MV-4-11 (cell line): ENCODE measurements at regions not wholly inside any gene's neighbourhood (a gene's known extent, or its start where the extent isn't known, plus 50 kb on each side); places are given as distances from the start of the nearest gene placed in this dataset.

Experiments
- DNase-seq: peaks from one replicate; lab custom pipeline; 2025; lab: John Stamatoyannopoulos, UW

DNA sequence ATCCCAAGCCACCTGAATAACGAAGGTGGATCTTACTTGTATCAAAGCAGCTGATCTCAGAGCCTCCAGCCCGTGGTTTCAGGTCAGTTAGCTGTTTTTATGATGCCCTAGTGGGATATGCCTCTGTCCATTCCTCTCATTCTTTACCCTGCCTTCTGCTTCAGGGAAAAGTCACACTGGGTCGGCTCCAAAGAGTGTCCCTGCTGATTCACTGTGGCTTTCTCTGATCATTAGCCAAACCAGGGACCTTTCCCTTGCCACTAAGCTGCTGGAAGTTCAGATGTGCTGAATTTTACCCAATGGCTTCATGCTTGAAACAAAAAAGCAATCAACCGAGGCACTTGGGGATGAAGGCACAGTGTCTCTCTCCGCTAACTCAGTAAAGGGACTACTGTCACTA is 170.2 kb upstream of the SALL1 start:
- DNase-seq = no peak

DNA sequence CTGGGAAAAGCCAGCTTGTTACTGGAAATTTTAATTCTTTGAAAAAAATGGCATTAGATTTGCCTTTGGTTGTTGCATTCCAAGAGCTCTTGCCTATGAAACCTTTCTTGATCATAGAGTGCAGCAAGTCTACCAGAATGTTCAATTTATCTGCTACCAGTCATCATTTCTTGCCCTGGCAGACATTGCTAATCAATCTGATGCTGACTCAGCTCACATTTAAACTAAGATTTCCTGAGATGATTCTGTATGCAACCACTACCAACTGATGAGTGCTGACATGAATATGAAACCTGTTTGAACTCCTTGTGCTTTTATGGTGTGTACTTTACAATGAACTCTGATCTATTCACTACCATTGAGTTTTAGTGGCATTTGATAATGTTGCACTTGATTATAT is 166.5 kb upstream of the SALL1 start:
- no peak for DNase-seq

DNA sequence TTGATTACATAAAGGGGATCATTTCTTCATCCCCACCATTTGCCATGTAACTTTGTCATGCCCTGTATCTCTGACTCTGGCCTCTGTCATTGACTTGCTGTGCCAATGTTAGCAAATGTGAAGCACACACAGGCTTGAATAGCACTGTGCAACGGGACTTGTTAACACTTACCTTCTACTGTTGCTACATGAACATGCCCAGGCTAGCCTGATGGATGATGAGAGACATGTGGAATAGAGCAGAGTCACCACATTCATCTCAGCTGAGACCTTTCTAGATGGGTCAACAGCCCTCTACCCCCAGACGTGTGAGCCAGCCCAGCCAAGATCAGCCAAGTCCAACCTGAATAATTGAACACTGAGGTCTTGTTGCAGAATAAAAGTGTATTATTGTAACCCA is 162.1 kb upstream of the SALL1 start:
- DNase-seq = no peak

DNA sequence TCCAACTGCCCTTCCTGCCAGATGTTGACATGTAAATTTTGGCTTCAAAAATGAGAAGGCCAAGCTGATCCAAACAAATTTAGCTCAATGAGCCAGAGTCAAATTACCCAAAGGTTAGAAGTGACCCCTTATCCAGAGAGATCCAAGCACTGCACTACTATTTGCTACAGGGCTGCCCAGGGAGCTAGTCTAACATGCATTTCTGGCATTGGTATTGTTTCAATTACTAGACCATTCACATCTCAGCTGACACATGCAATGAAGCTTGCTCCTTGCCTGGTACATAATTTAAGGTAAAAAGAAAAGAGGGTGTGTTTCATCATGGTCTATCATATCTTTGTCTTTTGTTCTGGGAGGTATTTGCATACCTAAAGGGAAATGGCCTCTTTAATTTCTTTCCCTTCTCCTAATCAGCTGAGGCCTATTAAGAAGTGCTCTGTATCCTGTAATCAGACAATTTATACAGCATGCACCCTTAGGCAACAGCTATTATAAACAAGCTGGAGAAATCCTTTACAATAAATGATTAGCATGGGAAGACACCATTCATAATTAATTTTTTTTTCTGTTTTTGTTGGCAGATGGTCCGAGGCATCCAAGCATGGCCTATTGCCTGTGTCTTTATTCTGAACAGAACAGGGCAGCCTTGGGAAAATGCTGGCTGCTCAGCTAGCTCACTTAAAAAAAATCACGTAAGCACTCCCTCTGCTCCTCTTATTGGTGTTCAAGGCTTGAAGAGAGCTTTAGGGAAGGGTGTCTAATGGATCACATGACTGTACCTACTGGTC is 161.5 kb upstream of the SALL1 start:
- no peak for DNase-seq

DNA sequence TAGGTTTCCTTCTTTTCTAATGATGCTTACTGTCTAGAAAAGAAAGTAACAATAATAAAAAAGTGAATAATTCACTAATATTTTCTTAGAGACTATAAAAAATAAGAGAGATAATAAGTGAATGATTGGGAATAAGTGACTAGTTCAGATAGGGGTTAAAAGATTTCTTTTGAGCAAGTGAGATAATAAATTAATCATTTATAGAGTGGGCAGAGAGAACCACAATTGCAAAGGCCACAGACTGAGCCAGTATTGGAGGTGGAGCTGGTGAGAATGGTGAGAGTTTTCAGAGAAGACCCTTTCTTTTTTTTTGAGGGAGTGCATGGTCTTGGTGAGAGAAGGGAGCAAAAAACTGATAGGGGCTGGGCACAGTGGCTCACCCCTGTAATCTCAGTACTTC is 159.1 kb upstream of the SALL1 start:
- no peak for DNase-seq

DNA sequence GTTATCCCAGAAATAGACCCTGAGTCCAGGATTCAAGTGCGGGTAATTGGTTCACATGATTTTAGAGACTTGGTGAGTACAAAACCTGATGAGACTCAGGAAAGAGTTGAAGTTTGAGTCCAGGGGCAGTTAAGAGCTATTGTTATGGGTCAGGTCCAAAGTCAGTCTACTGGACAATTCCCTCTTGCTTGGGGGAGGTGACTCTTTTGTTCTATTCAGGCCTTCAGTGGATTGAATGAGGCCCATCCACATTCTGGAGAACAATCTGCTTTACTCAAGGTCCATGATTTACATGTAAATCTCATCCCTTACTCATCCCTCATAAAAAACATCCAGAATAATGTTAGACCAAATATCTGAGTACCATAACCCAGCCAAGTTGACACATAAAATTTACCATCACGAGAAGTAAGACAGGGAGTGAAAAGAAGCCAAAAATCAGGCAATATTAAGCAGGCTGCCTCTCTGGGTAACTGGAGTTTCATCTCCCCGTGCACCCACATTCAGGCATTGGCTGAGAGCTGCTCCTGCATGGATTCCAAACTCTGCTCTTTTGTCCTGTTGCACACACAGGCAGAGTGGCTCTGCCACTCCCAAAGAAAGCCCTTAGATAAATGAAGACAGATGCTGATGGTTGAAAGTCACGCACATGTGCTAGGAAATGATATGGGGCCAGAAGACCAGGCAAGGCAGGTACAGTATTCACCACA is 156.0 kb upstream of the SALL1 start:
- no peak for DNase-seq

DNA sequence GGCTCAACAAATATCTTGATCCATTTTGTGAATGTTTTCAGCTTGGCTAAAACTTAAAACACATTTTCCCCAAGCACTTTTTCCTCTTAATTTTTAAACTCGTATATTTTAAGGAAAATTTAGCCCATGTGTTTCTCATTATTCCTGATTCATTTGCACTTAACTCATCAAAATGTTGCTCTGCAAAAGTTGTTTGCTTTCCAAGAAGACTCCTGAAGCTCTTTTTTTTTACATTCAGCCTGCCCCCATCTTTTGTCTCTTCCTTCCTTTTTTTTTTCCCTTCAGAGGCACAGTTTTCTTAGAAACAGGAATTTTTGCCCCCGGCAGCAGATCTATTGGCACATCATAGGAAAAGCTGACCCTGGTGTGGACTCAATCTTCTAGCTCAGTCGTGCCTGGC is 155.0 kb upstream of the SALL1 start:
- no peak for DNase-seq

DNA sequence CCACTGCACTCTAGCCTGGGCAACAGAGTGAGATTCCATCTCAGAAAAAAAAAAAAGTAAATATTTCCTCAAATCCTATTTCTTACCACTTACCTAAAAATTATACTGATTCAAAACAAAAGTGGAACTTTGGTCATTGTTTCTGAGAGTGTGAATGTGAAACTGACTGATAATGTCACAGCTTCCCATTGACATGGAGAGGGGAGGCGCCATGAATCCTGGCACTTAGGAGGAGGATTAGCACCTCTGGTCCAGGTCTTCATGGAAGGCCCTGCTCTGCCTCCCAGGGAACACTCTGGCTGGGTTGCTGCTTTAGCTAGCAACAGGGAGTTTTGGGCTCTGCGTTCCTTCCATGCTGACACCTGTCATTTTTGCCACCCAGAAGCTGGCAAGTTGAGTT is 154.3 kb upstream of the SALL1 start:
- DNase-seq = no peak

DNA sequence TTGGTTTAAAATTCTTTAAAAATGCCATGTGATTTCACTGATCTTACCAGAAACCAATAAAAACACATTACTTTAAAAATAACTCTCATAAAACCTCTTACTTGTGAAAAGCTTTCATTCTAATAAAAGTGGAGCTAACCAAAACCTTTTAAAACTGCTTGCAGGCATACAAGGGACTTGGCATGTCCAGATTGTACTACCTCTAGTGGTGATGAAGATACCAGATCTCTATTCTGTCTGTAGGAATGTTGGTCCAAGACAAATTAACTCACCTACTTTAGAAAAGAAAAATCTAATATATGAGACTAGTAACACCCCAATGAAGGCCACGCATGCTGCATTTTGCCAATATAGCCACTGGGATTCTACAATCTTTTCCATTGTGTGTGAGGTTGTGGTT is 151.0 kb upstream of the SALL1 start:
- DNase-seq = no peak

DNA sequence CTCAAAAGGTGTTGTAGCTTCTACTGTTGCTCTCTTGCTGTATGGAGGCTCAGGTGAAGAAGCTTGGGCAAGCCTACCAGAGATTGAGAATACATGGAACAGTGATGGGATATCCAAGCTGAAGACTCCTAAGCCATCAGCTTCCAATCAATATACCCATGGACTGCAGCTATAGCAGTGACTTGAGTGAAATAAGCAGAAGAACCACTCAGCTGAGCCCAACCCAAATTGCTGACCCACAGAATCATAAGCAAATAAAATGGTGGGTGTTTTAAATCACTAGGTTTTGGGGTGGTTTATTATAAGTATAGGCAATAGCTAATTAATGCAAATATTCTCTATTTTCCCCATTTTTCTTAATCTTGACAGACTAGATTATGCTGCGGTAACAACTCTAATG is 147.7 kb upstream of the SALL1 start:
- no peak for DNase-seq

DNA sequence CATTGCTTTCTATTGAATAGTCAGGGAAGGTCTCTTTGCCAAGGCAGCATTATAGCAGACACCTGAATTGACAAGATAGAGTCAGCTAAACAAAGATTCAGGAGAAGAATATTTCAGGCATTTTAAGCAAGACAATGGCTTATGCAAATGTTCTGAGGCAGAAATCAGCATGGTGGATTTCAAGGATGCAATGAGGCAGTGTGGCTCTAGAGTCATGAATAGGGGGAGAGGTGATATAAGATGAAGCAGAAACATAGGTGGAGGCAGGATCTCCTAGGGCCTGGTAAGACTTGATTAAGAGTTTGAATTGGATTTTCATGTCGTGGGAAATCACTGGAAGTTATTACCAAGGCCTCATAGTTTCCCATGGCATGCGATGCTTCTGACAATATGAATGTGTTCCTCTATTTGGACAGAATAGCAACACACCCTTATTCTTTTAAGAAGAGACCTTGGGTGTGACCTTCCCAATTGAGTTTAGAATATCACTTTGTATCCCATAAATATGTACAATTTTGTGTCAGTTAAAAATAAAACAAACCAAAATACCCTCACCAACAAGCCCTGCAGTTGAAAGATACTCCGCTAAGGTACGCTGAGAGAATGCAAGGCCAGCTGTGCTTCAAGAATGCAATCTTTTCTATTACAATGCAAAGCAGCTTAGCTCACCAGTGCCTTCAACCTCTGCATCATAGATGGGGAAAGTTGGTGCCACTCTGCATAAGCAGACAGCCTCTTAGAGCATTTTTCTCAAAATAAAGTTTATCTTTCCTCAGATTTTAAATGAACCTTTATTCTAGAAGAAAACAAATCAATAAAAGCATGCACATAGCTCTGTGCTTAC is 139.6 kb upstream of the SALL1 start:
- DNase-seq = no peak

DNA sequence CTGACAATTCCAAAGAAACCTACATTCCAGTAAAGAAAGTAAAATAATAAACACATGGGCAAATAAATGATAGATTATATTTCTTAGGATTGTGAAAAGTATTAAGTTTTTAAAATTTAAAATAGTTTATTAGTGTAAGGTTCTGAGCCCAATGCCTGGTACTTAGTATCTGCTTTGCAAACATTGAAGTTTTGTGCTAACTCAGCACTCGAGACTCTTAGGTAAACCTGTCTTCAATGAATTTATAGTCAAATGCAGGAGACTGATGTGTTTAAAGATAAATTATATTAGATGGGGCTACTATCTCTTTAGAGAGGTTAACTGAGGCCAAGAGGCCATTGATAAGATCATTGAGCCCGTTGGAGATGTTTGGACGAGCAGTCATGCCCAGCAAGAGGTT is 138.3 kb upstream of the SALL1 start:
- DNase-seq = no peak

DNA sequence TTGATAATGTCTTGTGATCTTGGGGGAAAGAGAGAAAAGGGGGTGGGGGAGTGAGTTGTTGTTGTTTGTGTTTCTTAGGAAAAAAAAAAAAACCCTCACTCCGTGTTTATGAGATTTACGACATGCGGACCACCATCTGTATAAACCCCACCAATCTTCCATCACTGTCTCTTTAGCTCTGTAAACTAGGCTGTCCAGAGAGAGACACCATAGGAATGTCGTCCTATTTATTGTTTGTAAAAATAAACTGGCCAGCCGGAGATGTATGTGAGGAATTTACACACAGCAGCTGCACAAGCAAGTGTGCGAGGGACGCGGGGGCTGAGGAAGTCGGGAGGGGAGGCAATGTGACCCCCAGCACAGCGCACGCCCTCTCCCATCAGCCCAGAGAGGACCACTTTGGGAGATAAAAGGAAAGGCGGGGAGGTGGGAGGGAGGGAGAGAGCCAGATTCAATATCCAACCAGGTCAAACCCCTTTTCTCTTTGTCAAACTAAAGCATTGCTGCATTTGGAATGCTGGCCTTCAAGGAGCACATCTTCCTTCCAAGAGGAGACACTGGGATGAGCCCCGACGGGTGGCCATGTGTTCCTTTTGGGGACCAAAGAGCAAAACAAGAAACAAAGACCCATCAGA is 136.2 kb upstream of the SALL1 start:
- DNase-seq = no peak

DNA sequence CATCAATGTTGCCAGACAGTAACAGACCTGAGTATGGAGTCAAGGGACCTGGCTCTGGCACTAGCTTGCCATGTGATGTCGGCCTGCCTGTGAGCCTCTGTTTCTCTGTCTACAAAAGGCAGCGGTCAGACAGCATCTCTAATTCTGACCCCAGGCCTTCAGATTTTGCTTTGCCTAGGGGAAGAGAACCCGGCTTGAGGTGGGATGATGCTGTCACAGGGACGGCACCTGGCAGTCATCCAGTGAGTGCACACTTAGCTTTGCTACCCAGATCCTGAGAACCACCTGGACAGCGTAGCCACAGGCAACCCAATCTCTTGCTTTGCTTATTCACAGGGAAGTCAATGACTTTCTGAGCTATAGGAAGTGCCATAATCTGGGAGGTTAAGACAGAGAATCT is 135.2 kb upstream of the SALL1 start:
- no peak for DNase-seq

DNA sequence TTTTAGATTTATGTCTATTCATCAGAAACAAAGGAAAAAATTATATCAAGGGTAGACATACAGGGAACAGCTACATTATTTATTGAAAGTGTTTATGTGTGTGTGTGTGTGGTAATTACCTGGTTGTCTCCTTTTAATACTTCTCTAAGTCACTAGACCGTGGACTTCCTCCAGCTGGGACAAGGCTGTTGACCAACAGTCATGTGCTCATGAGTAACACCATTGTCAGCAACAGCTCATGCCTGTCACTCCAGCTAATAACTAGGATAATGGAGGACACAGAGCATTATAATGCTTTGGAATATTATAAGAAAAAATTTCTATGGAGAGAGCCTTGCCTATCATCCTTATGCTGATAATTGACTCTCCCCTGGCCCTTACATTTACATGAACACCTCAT is 125.3 kb upstream of the SALL1 start:
- DNase-seq = no peak

DNA sequence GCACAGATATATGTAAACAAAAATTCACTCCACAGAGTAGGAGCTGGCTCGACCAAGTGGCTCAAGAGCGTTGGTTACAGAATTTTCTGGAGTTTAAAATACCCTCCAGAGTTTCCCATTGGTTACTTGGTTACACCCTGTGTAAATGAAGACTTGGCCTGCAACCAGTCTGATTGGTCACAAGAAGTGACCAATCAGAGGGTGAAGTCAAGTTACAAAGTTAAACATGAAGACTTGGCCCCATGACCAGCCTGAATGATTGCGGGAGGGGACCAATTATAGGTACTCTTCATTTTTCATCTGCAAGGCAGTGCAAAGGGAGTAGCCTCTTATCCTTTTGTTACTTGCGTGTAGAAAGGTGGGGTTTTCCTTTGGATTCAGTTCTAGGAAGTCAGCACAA is 121.3 kb upstream of the SALL1 start:
- DNase-seq = no peak

DNA sequence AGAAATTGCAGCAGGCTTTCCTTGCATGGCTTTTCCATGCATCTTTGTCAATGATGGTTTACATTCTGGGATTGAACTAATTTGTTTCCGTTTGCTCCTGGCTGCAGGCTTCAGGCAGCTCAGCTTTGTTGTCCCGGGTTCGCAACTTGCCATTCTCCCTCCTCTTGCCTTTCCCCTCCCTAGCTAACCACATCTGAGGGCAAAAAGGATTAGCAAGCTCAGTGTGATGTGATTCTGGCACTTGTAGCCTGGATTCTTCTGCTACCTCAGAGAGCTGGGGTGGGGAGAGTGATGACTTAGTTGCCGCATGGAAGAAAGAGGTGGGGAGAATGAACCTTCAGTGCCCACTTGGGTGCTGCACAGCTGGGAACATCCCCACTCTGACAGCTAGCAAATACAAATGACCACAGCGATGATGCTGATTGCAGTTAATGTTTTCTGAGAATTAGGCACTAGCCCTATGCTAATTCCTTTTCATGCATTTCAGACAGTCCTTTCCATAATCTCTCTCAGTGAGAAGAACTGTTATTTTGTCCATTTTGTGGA is 120.2 kb upstream of the SALL1 start:
- no peak for DNase-seq

DNA sequence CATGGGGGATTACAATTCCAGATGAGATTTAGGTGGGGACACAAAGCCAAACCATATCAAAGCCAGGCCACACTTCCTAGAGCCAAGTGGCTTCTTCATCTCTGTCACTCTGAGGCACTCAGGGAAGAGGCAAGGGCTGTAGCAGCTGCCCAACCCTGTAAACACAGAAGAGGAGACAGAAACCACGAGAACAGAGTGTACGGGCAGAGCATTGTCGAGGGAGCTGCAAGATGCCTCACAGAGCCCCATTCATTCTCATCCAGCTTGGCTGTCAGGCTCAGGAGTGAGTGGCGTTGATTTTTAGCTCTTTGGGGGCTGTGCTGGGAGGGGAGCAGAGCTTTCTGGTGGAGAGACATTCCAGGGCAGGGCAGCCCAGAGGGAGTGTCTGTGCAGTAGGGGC is 117.2 kb upstream of the SALL1 start:
- no peak for DNase-seq

DNA sequence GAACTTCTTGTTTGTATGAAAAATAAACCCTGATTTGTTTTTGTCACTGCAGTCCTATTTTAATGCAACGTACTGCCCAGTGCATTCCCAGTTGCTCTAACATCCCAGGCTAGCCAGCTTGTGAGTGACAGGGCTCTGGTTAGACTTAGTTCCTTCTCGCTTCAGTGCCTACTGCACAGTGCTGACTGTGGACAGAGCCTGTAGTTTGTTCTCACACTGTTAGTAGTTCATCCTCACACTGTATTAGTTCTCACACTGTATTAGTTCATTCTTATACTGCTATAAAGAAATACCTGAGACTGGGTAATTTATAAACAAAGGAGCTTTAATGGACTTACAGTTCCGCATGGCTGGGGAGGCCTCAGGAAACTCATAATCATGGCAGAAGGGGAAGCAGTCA is 116.6 kb upstream of the SALL1 start:
- no peak for DNase-seq

DNA sequence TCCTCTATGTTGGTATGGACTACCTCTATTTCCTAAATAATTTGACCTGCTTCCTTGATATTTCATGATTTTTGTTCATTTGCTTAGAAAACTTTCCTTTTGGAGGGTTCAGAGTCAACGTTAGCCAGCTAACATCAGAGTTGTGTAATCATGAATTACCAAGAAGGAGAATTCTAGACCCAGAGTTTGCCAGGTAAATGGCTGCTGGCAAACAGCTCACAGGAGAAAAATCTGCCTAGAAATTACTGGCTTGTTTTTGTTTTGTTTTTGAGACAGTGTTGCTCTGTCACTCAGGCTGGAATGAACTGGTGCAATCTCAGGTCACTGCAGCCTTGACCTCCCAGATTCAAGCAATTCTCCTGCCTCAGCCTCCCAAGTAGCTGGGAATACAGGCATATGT is 111.4 kb upstream of the SALL1 start:
- DNase-seq = no peak

DNA sequence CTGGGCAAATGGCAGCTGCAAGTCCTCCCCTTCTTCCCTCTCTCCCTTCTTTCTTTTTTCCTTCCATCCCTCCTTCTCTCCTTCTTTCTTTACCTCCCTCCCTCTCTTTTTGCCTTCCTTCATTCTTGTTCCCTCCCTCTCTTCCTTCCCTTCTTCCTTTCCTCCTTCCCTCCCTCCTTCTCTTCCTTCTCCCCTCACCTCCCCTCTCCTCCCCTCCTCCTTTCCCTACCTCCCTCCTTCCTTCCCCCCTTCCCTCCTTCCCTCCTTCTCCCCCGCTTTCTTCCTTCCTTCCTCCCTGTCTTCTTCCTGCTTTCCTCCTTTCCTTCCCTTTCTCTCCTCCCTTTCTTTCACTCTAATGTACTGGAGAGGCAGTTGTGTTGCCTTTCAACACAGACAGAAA is 110.8 kb upstream of the SALL1 start:
- no peak for DNase-seq

DNA sequence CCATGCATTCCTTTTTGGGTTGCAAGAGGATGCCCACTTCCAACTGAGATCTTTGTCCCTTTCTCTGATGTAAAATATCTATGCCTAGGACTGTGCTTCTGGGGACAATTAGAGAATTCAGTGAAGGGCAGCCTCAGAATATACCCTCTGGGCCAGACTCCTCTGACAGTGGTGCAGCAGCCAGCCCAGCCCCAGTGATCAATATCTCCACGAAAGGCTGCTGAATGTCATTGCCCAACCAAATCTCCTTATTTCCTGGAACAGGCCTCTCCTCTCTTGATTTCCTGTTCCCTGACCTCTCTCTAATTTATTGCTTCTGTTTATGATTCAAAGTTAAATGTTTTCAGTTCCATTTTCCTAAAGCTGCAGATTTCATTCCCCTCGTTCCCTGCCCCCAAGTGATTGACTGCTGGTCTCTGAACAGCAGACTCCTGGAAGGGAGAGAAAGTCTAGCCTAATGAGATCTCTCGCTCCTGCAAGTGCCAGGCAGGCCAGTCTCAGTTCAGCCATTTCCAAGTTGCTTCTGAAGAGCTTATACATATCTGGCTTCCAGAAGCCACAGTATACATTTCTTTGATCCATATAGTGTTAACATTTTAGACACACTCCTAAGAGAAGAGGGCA is 104.4 kb upstream of the SALL1 start:
- no peak for DNase-seq
